NOMO-1 (cell line): ENCODE measurements at regions not wholly inside any gene's neighbourhood (a gene's known extent, or its start where the extent isn't known, plus 50 kb on each side); places are given as distances from the start of the nearest gene placed in this dataset.
"Not testable (repeated sequence)": the region's sequence is repeated elsewhere in the genome, so short reads cannot be mapped to it uniquely, and the experiment has no call there.

Experiments
- DNase-seq, 2 experiments: peaks; one replicate each; lab custom pipeline; 2025; ENCODE audit not compliant: unreplicated experiment in 2 of 2; lab: John Stamatoyannopoulos, UW

GRCh38 chr16:59690216-59690615, 956.1 kb upstream of the GOT2 start:
- no peak for DNase-seq

DNA sequence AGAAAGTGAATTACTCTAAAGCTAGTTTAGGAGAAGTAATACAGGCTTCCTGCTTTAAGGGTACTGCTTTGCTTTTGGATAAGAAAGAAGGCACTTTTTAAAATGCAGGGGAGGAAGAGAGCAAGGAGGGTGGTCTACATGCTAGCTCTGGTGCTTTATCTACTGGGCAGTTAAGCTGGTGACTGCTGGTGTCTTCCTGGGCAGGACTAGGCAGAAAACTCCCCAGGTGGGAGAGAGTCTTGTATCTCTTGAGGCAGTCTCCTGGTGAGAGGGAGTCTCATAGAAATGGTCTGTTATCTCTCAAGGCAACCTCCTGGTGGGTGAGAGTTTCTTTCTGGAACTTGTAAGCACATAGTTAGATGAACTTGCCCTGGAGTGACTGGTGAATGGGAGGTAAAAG, 953.9 kb upstream of the GOT2 start:
- DNase-seq, result no peak

GRCh38 chr16:59686405-59686804, 952.3 kb upstream of the GOT2 start:
- no peak for DNase-seq

- no peak for DNase-seq
Observed at GRCh38 chr16:59684911-59685310, 950.8 kb upstream of the GOT2 start.

DNA sequence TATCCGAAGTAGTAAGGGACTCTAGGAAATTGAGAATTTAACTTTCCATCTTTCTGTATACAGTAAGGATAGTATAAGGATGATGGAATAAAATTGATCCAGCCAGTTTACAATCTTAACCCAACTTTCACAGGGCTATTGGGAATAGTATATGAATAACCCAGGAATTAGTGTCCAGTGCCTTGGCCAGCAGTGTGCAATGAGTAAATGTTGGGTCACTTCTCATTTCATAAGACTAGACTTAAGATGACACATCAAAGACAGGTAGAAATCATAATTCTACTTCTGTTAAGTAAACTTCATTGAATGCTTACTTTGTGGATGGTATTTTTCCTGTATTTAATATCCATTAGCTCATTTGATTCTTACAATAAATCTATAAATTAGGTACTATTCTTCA, 949.6 kb upstream of the GOT2 start:
- no peak for DNase-seq

DNA sequence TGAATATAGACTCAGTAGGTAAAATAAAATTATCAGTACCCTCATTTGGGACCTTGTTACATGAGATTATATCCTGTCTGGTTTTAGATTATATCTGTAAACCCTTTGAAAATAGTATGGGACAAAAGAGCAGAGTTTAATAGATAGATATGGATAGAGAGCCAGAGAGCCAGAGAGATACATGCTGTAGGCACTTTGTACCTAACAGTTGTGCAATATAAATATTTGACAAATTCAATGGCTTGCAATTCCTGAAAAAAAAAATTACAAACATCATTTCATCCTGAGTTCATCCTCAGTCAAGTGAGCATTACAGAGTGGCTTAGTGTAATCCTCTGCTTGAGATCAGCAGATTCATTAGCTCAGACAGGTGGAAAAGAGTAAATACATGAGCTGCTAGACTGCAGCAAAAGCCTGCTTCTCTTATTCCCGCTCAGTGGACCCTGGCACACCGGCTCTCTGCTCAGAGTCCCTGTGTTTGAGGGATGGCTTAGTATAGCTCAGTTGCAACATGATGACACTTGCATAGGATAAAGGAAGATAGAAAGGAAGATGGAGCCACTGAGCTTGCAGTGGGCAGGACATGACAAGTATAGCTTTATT, 931.6 kb upstream of the GOT2 start:
- no peak for DNase-seq

GRCh38 chr16:59658572-59658971, 924.5 kb upstream of the GOT2 start:
- DNase-seq, result no peak

GRCh38 chr16:59655031-59655430, 920.9 kb upstream of the GOT2 start:
- no peak for DNase-seq

- no peak for DNase-seq
Observed at GRCh38 chr16:59654455-59654854, 920.3 kb upstream of the GOT2 start.

DNA sequence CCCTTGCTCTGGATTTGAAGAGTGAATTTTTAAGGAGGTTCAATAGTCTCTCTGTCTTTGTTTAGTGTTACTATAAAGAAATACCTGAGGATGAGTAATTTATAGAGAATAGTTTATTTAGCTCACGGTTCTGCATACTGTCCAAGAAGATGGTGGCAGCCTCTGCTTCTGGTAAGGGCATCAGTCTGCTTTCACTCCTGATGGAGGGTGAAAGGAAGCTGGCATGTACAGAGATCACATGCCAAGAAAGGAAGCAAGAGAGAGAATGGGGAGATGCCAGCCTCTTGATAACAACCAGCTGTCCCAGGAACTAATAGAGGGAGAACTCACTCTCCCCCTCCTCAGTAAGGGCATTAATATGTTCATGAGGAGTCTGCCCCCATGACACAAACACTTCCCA, 917.5 kb upstream of the GOT2 start:
- no peak for DNase-seq

DNA sequence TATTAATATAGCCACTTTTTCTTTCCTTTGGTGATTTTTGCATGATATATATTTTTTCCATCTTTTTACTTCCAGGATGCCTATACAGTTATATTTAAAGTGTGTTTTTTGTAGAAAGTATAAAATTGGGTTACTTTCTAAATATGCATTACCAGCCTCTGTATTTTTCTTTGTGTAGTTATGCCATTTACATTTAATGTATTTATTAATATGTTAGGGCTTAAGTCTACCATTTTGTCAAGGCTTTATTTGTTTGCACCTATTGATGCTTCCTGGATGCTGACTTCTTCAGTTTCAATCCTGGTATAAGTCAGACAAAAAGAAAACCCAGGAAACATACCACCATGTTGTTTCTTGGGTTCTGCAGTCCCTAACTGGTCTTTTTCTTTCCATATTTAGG, 911.1 kb upstream of the GOT2 start:
- no peak for DNase-seq

DNA sequence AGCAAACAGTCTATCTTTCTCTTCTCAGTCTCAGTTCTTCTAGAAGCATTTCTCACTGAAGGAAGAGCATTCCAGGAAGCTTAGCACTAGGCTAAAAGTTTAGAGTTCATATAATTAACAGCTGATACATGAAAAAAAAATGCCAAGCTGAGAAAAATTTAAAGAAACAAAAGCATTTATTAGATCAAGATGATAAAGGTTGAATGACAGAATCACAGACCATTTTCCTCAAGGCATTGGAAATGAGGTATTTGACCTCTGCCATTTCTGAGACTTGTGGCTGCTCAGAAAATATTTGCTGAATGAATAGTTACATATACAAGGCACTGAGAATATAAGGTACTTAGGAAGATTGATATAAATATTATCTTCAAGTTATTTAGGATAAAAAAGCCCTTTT, 901.6 kb upstream of the GOT2 start:
- DNase-seq, result no peak

DNA sequence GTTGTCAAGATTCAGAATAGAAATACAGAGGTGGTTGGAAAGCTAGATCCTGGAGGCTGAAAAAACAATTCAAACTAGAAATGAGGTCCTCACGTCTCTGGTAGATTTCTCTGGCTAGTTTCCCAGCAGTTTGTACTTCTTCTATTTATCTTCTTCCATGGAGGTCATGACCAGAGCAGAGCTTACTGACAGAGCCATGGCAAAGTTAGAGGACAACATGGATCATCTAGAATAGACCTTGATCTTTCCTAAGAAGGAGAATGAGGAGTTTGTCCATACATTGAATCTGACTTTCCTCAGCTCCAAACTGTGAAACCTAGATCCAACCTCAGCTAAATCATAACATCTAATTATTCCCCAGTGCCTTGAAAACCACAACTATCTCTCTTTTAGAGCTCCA, 900.8 kb upstream of the GOT2 start:
- DNase-seq, result no peak

- no peak for DNase-seq
Observed at GRCh38 chr16:59634004-59634579, 900.0 kb upstream of the GOT2 start.

DNA sequence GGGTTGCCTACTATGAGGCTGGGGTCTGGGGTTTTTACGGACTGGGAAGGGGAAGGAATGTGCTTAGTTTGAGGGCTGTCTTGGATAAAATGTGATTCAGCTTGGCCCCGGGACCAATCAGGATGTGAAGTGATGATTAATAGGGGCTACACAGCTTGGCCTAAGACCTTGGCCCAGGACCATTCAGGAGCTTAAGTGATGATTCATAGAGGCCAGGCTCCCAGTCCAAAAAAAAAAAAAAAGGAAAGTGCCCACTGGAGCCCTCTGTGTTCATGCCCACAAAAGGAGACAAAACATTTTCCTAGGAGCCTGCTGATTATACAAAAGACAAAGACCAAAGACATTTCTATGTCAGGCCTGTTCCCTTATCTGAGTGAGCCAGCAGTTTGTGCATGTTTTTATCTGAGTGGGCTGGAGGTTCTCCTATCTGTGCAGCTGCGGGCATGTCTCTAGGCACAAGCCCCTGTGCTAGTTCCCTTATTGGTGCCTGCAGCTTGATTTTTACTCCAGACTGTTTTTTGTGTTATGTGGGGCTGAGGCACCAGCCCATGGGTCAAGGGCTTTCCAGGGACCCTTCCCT, 898.2 kb upstream of the GOT2 start:
- no peak for DNase-seq

DNA sequence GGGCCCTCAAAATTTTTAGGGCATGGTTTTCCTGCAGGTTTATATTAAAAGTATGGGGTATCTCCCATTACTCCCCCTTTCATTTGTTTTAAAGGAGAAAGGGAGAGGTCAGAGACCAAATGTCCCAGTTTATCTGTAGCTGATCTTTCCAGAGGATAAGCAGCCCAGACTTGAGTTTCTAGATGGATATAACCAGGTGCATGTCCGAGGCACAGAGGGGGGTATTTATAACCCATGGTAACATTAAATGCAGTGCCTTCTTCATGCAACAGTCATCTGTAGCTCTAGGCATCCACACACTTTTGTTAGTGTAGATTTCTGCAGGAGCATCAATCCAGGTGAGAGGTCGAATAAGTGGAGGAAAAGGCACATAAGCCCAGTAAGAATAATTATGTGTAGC, 890.3 kb upstream of the GOT2 start:
- DNase-seq, result not testable (repeated sequence)

DNA sequence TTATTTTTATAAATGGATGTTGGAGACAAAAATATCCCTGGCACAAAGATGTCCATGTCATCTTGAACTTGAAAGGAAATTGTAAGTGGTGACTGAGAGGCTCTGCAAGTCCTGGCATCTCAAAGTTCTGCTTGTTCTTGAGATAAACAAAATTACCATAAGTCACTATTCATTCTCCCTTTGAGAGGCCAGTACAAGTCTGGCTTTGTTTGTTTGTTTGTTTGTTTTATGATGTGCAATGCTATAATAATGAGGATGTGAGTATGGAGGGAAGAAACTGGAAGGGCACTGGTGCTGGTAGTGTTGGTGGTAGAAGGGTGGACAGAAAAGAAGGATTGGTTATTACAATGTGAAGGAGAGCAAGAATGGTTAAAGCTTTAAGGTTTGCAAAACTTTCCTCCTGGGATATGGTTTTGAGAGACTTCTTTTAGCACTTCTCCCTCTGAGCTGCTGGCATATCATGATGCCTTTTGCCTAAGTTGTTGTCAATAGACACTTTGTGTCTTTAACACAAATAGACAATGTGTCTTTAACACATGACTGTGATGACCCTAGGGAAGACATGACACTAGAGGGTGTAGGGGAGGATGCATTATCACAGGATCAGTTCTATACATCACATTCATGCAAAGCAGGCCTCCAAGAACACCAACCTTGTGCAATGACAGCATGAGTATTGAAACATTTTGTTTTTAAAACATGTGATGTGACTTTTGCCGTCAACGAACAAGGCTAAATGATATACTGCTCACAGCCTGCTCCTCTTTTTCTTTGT, 880.5 kb upstream of the GOT2 start:
- no peak for DNase-seq

- not testable (repeated sequence) for DNase-seq
Observed at GRCh38 chr16:59612910-59613620, 878.9 kb upstream of the GOT2 start.

DNA sequence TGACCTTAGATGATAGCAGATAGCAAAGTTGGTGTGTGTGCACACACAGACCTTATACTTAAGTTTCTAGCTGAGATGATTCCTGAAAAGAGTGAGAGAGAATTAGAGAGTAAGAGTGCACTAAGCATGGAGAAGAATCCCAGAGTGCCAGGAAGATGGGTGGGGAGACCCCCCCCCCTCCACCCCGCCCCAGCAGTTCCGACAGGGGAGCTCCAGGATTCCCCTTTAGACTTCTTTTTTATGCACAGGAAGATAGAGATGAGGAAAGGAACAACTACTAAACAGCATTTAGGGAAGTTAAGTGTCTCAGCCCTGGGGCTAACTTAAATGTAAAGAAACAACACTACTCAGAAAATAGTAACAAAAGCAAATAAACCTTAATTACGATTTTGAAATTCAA, 878.0 kb upstream of the GOT2 start:
- DNase-seq, result peak in 1 of 2 experiments; percentile 10

DNA sequence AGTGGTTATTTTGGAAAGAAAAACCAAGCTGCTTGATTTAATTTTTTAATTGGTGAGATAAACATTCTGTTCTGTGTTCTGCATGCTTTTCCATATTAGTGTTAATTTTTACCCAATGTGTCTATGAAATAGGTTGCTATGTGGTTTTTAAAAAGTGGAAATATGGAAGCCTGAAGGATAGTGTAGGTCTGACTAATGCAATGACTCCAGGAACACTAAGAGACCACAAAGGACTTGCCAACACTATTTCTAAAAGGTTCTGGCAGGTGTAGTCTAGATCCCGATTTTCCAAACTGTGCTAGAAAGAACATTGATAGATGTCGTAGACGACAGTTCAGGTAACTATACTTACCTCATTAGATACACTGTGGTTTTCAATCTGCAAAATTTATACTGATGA, 877.4 kb upstream of the GOT2 start:
- DNase-seq, result no peak

DNA sequence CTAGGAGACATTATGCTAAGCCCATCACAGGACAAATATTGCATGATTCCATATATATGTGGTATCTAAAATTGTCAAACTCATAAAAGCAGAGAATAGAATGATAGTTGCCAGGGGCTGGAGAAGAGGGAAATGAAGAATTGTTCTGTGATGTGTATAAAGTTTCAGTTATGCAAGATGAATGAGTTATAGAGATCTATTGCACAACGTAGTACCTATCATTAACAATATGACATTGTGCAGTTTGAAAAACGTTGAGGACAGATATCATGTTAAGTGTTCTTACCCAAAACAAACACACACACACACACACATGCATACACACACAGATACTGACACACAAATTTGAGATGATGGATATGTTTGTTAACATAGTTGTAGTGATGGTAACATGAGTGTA, 871.6 kb upstream of the GOT2 start:
- peak in 1 of 2 experiments; percentile 21 for DNase-seq
